GDM1 (cell line): ENCODE measurements at regions not wholly inside any gene's neighbourhood (a gene's known extent, or its start where the extent isn't known, plus 50 kb on each side); places are given as distances from the start of the nearest gene placed in this dataset.
"Not testable (repeated sequence)": the region's sequence is repeated elsewhere in the genome, so short reads cannot be mapped to it uniquely, and the experiment has no call there.

Source experiments
- DNase-seq: peaks from one replicate; lab custom pipeline; 2025; lab: John Stamatoyannopoulos, UW

GRCh38 chr9:27817747-27818146 lies 244.5 kb upstream of the C9orf72 start:
- DNase-seq = no peak

GRCh38 chr9:27818348-27818747 lies 245.1 kb upstream of the C9orf72 start:
- no peak for DNase-seq

GRCh38 chr9:27828908-27829307 lies 255.6 kb upstream of the C9orf72 start:
- DNase-seq = no peak

- no peak for DNase-seq
These were observed 256.3 kb upstream of the C9orf72 start for GRCh38 chr9:27829621-27830020.

GRCh38 chr9:27832108-27832507 lies 258.8 kb upstream of the C9orf72 start:
- DNase-seq = not testable (repeated sequence)

- DNase-seq = no peak
These were observed 262.0 kb upstream of the C9orf72 start for GRCh38 chr9:27835286-27835685.

- DNase-seq = no peak
These were observed 262.5 kb upstream of the C9orf72 start for GRCh38 chr9:27835746-27836145.

- no peak for DNase-seq
These were observed 263.6 kb upstream of the C9orf72 start for GRCh38 chr9:27836661-27837401.

GRCh38 chr9:27838876-27839275 lies 265.6 kb upstream of the C9orf72 start:
- no peak for DNase-seq

- not testable (repeated sequence) for DNase-seq
These were observed 266.5 kb upstream of the C9orf72 start for GRCh38 chr9:27839767-27840166.

- DNase-seq = no peak
These were observed 271.5 kb upstream of the C9orf72 start for GRCh38 chr9:27844797-27845196.

- DNase-seq = no peak
These were observed 274.1 kb upstream of the C9orf72 start for GRCh38 chr9:27847380-27847779.

GRCh38 chr9:27847818-27848217 lies 274.5 kb upstream of the C9orf72 start:
- DNase-seq = no peak

GRCh38 chr9:27848315-27848714 lies 275.0 kb upstream of the C9orf72 start:
- no peak for DNase-seq

GRCh38 chr9:27851858-27852257 lies 278.6 kb upstream of the C9orf72 start:
- DNase-seq = no peak

GRCh38 chr9:27853529-27853928 lies 280.2 kb upstream of the C9orf72 start:
- DNase-seq = no peak

GRCh38 chr9:27856054-27856453 lies 282.8 kb upstream of the C9orf72 start:
- no peak for DNase-seq

GRCh38 chr9:27856748-27857147 lies 283.5 kb upstream of the C9orf72 start:
- DNase-seq = no peak

- no peak for DNase-seq
These were observed 288.6 kb upstream of the C9orf72 start for GRCh38 chr9:27861887-27862286.

GRCh38 chr9:27864644-27865438 lies 291.6 kb upstream of the C9orf72 start:
- no peak for DNase-seq

GRCh38 chr9:27866741-27867140 lies 293.5 kb upstream of the C9orf72 start:
- DNase-seq = no peak

GRCh38 chr9:27870404-27870803 lies 297.1 kb upstream of the C9orf72 start:
- DNase-seq = no peak

GRCh38 chr9:27880156-27880555 lies 306.9 kb upstream of the C9orf72 start:
- DNase-seq = no peak
